A549 (cell line): ENCODE measurements at regions not wholly inside any gene's neighbourhood (a gene's known extent, or its start where the extent isn't known, plus 50 kb on each side); places are given as distances from the start of the nearest gene placed in this dataset.

Experiments
- ATAC-seq, 2 experiments: fragments of 200-7000 bp in 1 of 2; fragments of >200 bp in 1 of 2; cut with Nextera tagmentation in 1 of 2; cut with Tn5 transposase in 1 of 2; 3 replicates each; pipeline versions ENCODE4 v1.8.0 to v1.9.1; 2018 to 2020; ENCODE audit warnings: mild to moderate bottlenecking in 1 of 2, moderate library complexity in 1 of 2
- CTCF ChIA-PET: fragments of 300-600 bp; sonication (Branson Sonifier 250); formaldehyde crosslinking; extraction: SDS; loops from one replicate; lab custom pipeline; 2021; ENCODE audit warnings: antibody characterized with exemption, inconsistent platforms; lab: Yijun Ruan, JAX
- POLR2A ChIA-PET: fragments of 350-600 bp; formaldehyde crosslinking; extraction: SDS; loops from one replicate; lab custom pipeline; 2021; ENCODE audit warnings: antibody characterized with exemption, inconsistent platforms; lab: Yijun Ruan, JAX
- DNase-seq, 2 experiments: peaks; one replicate each; pipeline versions ENCODE4 v3.0.0 to v3.0.0-alpha.2; 2011 to 2016; ENCODE audit warnings: low read depth in 1 of 2, low spot score in 1 of 2
- FAIRE-seq: peaks from 2 replicates; lab custom pipeline; 2011; peaks lifted over from hg19 to GRCh38; lab: Jason Lieb, UNC
- H3K27ac ChIP-seq, 2 experiments: fragments of >200 bp; sonication (Bioruptor Twin); formaldehyde crosslinking; 3 replicates each; pipeline ENCODE4 v1.5.1; 2016 to 2017
- H3K4me1 ChIP-seq: fragments of >200 bp; sonication (Bioruptor Twin); formaldehyde crosslinking; 3 replicates; pipeline ENCODE4 v1.6.1; 2016
- H3K4me2 ChIP-seq: fragments of >200 bp; sonication (Bioruptor Twin); formaldehyde crosslinking; 3 replicates; pipeline ENCODE4 v1.6.1; 2016
- H3K4me3 ChIP-seq: fragments of >200 bp; sonication (Bioruptor Twin); formaldehyde crosslinking; 3 replicates; pipeline ENCODE4 v1.5.1; 2016
- H3K9me3 ChIP-seq: fragments of >200 bp; sonication (Bioruptor Twin); formaldehyde crosslinking; 3 replicates; pipeline ENCODE4 v1.6.1; 2016
- ATOH8 ChIP-seq: fragments of 250-450 bp; sonication (Bioruptor Pico); IDR thresholded peaks from 2 replicates; pipeline ENCODE4 v1.5.0; 2020; ENCODE audit warnings: low read depth, mild to moderate bottlenecking, moderate library complexity
- CBX2 ChIP-seq: fragments of 200-600 bp; sonication (generic); IDR thresholded peaks from 2 replicates; pipeline ENCODE4 v1.6.1; 2016; ENCODE audit warnings: low read depth, mild to moderate bottlenecking, borderline replicate concordance
- CBX8 ChIP-seq: fragments of 200-600 bp; sonication (generic); IDR thresholded peaks from 2 replicates; pipeline ENCODE4 v1.6.1; 2016
- CEBPB ChIP-seq, 2 experiments: fragments of >200 bp in 1 of 2; sonication (Bioruptor Twin) in 1 of 2; formaldehyde crosslinking in 1 of 2; IDR thresholded peaks; 2 replicates each; pipeline ENCODE4 v1.6.1; 2012 to 2016
- CHD4 ChIP-seq: fragments of 200-600 bp; sonication (generic); IDR thresholded peaks from 2 replicates; pipeline ENCODE4 v1.6.1; 2016; ENCODE audit warnings: antibody characterized with exemption, mild to moderate bottlenecking, borderline replicate concordance
- EHF ChIP-seq: fragments of 250-450 bp; sonication (Bioruptor Pico); IDR thresholded peaks from 2 replicates; pipeline ENCODE4 v1.5.0; 2020; ENCODE audit warnings: mild to moderate bottlenecking
- FOSL2 ChIP-seq, 2 experiments: fragments of 450-650 bp in 1 of 2; fragments of >200 bp in 1 of 2; sonication (Bioruptor Twin) in 1 of 2; formaldehyde crosslinking; IDR thresholded peaks; 2 replicates each; pipeline versions ENCODE4 v1.5.0 to v1.6.1; 2016 to 2020; ENCODE audit warnings: mild to moderate bottlenecking in 1 of 2, moderate library complexity in 1 of 2
- FOXS1 ChIP-seq: fragments of 250-450 bp; sonication (Bioruptor Pico); IDR thresholded peaks from 2 replicates; pipeline ENCODE4 v1.5.0; 2020; ENCODE audit warnings: mild to moderate bottlenecking, moderate library complexity
- GATA3 ChIP-seq: IDR thresholded peaks from 2 replicates; pipeline ENCODE4 v1.6.1; 2012; ENCODE audit warnings: borderline replicate concordance
- HOXA7 ChIP-seq: fragments of 250-450 bp; sonication (Bioruptor Pico); IDR thresholded peaks from 2 replicates; pipeline ENCODE4 v1.5.0; 2020; ENCODE audit warnings: mild to moderate bottlenecking, moderate library complexity
- HOXB13 ChIP-seq: fragments of 250-450 bp; sonication (Bioruptor Pico); IDR thresholded peaks from 2 replicates; pipeline ENCODE4 v1.5.0; 2020; ENCODE audit warnings: low read depth, mild to moderate bottlenecking, moderate library complexity
- JUN ChIP-seq, 2 experiments: fragments of >200 bp; sonication (Bioruptor Twin); formaldehyde crosslinking; IDR thresholded peaks; 2 replicates in 1 of 2; 3 replicates in 1 of 2; pipeline ENCODE4 v1.6.1; 2016 to 2017
- KDM1A ChIP-seq: fragments of 200-600 bp; sonication (generic); IDR thresholded peaks from 2 replicates; pipeline ENCODE4 v1.6.1; 2016; ENCODE audit warnings: low read depth, mild to moderate bottlenecking
- MAFK ChIP-seq: fragments of 450-650 bp; IDR thresholded peaks from 2 replicates; pipeline ENCODE4 v1.6.1; 2014; ENCODE audit not compliant: partially characterized antibody
- MAZ ChIP-seq: fragments of 150-350 bp; IDR thresholded peaks from 2 replicates; pipeline ENCODE4 v1.6.1; 2014; ENCODE audit warnings: antibody characterized with exemption, low read depth, low read length, borderline replicate concordance
- NFE2L2 ChIP-seq: fragments of 150-350 bp; conservative IDR thresholded peaks from 2 replicates; pipeline ENCODE4 v1.6.1; 2014; ENCODE audit warnings: low read length
- NR3C1 ChIP-seq: fragments of >200 bp; sonication (Bioruptor Twin); formaldehyde crosslinking; IDR thresholded peaks from 3 replicates; pipeline ENCODE4 v1.6.1; 2017
- POLR2A ChIP-seq: IDR thresholded peaks from 2 replicates; pipeline ENCODE4 v1.6.1; 2012; ENCODE audit warnings: mild to moderate bottlenecking, low read length
- POLR2AphosphoS2 ChIP-seq: conservative IDR thresholded peaks from 2 replicates; pipeline ENCODE4 v1.6.1; 2012; ENCODE audit warnings: low read length, improper control_type of control experiment, inconsistent platforms
- RARB ChIP-seq: fragments of 250-450 bp; sonication (Bioruptor Pico); IDR thresholded peaks from 2 replicates; pipeline ENCODE4 v1.8.0; 2021; ENCODE audit warnings: mild to moderate bottlenecking, moderate library complexity
- TFCP2L1 ChIP-seq: fragments of 250-450 bp; sonication (Bioruptor Pico); IDR thresholded peaks from 2 replicates; pipeline ENCODE4 v1.5.0; 2021; ENCODE audit warnings: mild to moderate bottlenecking
- ZFP36 ChIP-seq: fragments of 450-650 bp; IDR thresholded peaks from 2 replicates; pipeline ENCODE4 v1.6.1; 2014; ENCODE audit warnings: borderline replicate concordance; ENCODE audit not compliant: partially characterized antibody
- ZNF302 ChIP-seq: fragments of 250-450 bp; sonication (Bioruptor Pico); IDR thresholded peaks from 2 replicates; pipeline ENCODE4 v1.9.0; 2021; ENCODE audit warnings: inconsistent platforms, mild to moderate bottlenecking, moderate library complexity
- ZSCAN20 ChIP-seq: fragments of 250-450 bp; sonication (Bioruptor Pico); IDR thresholded peaks from 2 replicates; pipeline ENCODE4 v1.8.0; 2022; ENCODE audit warnings: mild to moderate bottlenecking, moderate library complexity
- WGBS: methylation state at CpG from one replicate; pipeline ENCODE4 v1.1.6; 2017; ENCODE audit errors: missing lambda C conversion rate; 5-methylcytosine and 5-hydroxymethylcytosine counted together
- TF ChIP-seq, protein P1 (sequence below): IDR thresholded peaks from 2 replicates; pipeline ENCODE4 v1.6.1; 2012; ENCODE audit warnings: low read depth, borderline replicate concordance
- TF ChIP-seq, protein P2 (sequence below): fragments of >200 bp; sonication (Bioruptor Twin); formaldehyde crosslinking; IDR thresholded peaks from 3 replicates; pipeline ENCODE4 v1.6.1; 2016

DNA sequence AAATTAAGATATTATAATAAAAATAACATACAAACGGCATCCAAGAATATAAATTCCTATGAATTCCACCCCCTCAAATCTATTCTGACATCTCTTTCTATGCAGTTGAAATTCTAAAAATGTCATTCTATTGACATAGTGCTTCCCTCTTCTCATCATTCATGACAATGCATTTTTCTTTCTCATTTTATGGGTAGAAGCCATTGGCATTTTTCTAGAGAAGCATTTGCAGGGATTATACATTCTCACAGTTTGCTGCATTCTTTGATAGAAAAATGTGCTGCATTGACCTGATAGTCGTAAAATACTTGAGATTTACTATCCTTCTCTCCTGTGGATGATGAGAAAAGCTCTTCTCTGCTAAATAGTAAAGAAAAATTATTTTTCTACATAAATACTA is 760.9 kb upstream of the ACO1 start:
- Histone ChIP-seq H3K9me3 (no peaks in the 10 kb centered on the region), H3K4me2 (no peak overlapping the region), H3K4me3 (no peak overlapping the region), H3K4me1 (no peaks in the 10 kb centered on the region)
- WGBS, result 1% methylated on average over 2 of the region's 2 CpGs
- no peak for ATAC-seq
- FAIRE-seq, result no peak
- POLR2A ChIA-PET, result no interaction called here
- no peak for DNase-seq
- TF ChIP-seq ZFP36, result no peak
- no peak for TF ChIP-seq ATOH8
- TF ChIP-seq CHD4, result no peak
- no peak for TF ChIP-seq HOXA7 (CRISPR knock-in tag)
- no peak for TF ChIP-seq CBX8
- TF ChIP-seq GATA3, result no peak
- TF ChIP-seq EHF (CRISPR knock-in tag), result no peak
- TF ChIP-seq FOXS1 (CRISPR knock-in tag), result no peak
- TF ChIP-seq TFCP2L1 (CRISPR knock-in tag), result no peak
- TF ChIP-seq HOXB13, result no peak
- no peak for TF ChIP-seq KDM1A
- TF ChIP-seq NFE2L2, result no peak
- TF ChIP-seq, all 56 proteins: peak for 0
- H3K27ac ChIP-seq, result no peak overlapping the region
- CTCF ChIA-PET, result no interaction called here

GRCh38 chr9:31629292-31629691 is 755.2 kb upstream of the ACO1 start:
- Histone ChIP-seq H3K4me3 (no peak overlapping the region), H3K27ac (no peak overlapping the region), H3K4me2 (no peak overlapping the region), H3K9me3 (no peaks in the 10 kb centered on the region), H3K4me1 (no peaks in the 10 kb centered on the region)
- no peak for TF ChIP-seq NR3C1
- TF ChIP-seq POLR2AphosphoS2, result no peak
- TF ChIP-seq MAFK, result peak; percentile 74
- no peak for ATAC-seq
- ChIA-PET POLR2A (no interaction called here), CTCF (no interaction called here)
- no peak for DNase-seq
- no peak for FAIRE-seq

DNA sequence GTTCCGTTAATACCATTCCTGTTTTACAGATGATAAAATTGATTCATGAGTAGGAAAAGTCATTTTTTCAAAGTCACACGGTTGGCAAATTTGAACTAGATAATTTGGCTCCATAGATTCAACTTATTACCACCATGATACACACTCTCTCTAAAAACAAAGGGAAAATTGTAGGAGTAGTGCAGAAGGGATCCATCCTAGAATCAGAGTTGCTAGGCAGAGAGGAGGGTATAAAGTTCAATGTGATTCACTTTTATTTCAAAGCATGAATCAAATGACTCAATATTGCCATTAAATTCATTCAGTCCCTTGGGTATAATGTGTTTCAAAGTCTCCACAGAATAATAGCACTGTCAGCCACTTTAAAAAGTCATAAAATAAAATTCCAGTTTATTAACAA is 747.2 kb upstream of the ACO1 start:
- ATAC-seq, result no peak
- ChIA-PET CTCF (no interaction called here), POLR2A (no interaction called here)
- Histone ChIP-seq H3K4me2 (no peak overlapping the region), H3K4me3 (no peak overlapping the region), H3K27ac (no peak overlapping the region), H3K4me1 (no peaks in the 10 kb centered on the region), H3K9me3 (no peaks in the 10 kb centered on the region)
- WGBS, result 9% methylated on average over 2 of the region's 2 CpGs
- TF ChIP-seq MAZ (no peak), RARB (no peak), NFE2L2 (no peak), CBX2 (no peak), POLR2A (no peak), CEBPB (IDR thresholded peaks at IDR 0.05) (no peak), ZNF302 (CRISPR knock-in tag) (no peak), FOSL2 (IDR thresholded peaks at IDR 0.05) (no peak), FOSL2 (CRISPR knock-in tag; IDR thresholded peaks at IDR 0.05) (no peak), JUN (IDR thresholded peaks at IDR 0.05) (no peak)
- TF ChIP-seq, protein P1, sequence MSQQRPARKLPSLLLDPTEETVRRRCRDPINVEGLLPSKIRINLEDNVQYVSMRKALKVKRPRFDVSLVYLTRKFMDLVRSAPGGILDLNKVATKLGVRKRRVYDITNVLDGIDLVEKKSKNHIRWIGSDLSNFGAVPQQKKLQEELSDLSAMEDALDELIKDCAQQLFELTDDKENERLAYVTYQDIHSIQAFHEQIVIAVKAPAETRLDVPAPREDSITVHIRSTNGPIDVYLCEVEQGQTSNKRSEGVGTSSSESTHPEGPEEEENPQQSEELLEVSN, result no peak
- FAIRE-seq, result no peak
- DNase-seq, result no peak

DNA sequence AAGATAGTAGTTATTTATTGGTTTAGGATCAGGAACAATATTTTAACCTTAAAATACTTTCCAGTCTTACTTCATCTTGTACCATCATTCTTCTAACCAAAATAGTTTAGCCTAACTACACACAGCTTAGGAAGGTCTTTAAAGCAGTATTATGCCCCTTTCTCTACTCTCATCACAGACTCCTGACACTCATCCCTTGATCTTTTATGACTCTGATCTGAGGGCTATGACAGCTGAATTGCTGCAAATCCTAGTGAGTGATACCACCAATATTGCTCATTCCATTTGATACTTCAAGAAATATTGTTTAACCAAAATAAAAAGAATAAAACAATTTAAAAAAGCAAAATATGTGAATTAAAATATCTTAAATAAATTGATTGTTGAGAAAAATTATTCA is 746.6 kb upstream of the ACO1 start:
- TF ChIP-seq, protein P2, sequence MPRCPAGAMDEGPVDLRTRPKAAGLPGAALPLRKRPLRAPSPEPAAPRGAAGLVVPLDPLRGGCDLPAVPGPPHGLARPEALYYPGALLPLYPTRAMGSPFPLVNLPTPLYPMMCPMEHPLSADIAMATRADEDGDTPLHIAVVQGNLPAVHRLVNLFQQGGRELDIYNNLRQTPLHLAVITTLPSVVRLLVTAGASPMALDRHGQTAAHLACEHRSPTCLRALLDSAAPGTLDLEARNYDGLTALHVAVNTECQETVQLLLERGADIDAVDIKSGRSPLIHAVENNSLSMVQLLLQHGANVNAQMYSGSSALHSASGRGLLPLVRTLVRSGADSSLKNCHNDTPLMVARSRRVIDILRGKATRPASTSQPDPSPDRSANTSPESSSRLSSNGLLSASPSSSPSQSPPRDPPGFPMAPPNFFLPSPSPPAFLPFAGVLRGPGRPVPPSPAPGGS, result no peak
- TF ChIP-seq ZSCAN20 (CRISPR knock-in tag), result no peak
- TF ChIP-seq, all 56 proteins: peak for 0
- no peaks in the 10 kb centered on the region for H3K9me3 ChIP-seq
- no peak for DNase-seq
- H3K4me1 ChIP-seq, result no peaks in the 10 kb centered on the region
- no peak for ATAC-seq
- ChIA-PET POLR2A (no interaction called here), CTCF (no interaction called here)
- no peak overlapping the region for H3K27ac ChIP-seq
- H3K4me3 ChIP-seq, result no peak overlapping the region
- H3K4me2 ChIP-seq, result no peak overlapping the region
- FAIRE-seq, result no peak
